Panc1 (cell line): ENCODE measurements at regions not wholly inside any gene's neighbourhood (a gene's known extent, or its start where the extent isn't known, plus 50 kb on each side); places are given as distances from the start of the nearest gene placed in this dataset.

ENCODE experiments used
- POLR2AphosphoS5 ChIP-seq: IDR thresholded peaks from 2 replicates; pipeline ENCODE4 v1.6.1; 2012; ENCODE audit warnings: mild to moderate bottlenecking, low read depth, low read length, moderate library complexity
- REST ChIP-seq, 2 experiments: IDR thresholded peaks; 2 replicates each; pipeline ENCODE4 v1.6.1; 2011 to 2012; ENCODE audit warnings: low read depth in 2 of 2, control low read depth in 1 of 2, low read length in 1 of 2, mild to moderate bottlenecking in 1 of 2, moderate library complexity in 1 of 2; ENCODE audit not compliant: insufficient read depth in 1 of 2
- TCF7L2 ChIP-seq: IDR thresholded peaks from 2 replicates; pipeline ENCODE4 v1.6.1; 2011; ENCODE audit warnings: mild to moderate bottlenecking, low read depth, low read length, inconsistent platforms
- TF ChIP-seq, protein P1 (sequence below): fragments of 450-650 bp; IDR thresholded peaks from 2 replicates; pipeline ENCODE4 v1.5.1; 2017; ENCODE audit warnings: mild to moderate bottlenecking

GRCh38 chr17:69936996-69937395, 138.0 kb upstream of the KCNJ16 start:
- no peak for TF ChIP-seq TCF7L2
- TF ChIP-seq, protein P1, sequence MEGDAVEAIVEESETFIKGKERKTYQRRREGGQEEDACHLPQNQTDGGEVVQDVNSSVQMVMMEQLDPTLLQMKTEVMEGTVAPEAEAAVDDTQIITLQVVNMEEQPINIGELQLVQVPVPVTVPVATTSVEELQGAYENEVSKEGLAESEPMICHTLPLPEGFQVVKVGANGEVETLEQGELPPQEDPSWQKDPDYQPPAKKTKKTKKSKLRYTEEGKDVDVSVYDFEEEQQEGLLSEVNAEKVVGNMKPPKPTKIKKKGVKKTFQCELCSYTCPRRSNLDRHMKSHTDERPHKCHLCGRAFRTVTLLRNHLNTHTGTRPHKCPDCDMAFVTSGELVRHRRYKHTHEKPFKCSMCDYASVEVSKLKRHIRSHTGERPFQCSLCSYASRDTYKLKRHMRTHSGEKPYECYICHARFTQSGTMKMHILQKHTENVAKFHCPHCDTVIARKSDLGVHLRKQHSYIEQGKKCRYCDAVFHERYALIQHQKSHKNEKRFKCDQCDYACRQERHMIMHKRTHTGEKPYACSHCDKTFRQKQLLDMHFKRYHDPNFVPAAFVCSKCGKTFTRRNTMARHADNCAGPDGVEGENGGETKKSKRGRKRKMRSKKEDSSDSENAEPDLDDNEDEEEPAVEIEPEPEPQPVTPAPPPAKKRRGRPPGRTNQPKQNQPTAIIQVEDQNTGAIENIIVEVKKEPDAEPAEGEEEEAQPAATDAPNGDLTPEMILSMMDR = no peak
- no peak for TF ChIP-seq POLR2AphosphoS5
- TF ChIP-seq REST (IDR thresholded peaks at IDR 0.05; ENCODE audit: insufficient read depth in 1 of 2, low read depth in 2 of 2, low read length in 1 of 2) = no peak
